ENCODE measurements at regions not wholly inside any gene's neighbourhood (a gene's known extent, or its start where the extent isn't known, plus 50 kb on each side); places are given as distances from the start of the nearest gene placed in this dataset.

- TF ChIP-seq CTCF (IDR thresholded peaks at IDR 0.05): no peak
- intact Hi-C loops (cut with DNase I, micrococcal nuclease): no loop called here
- Histone ChIP-seq H3K4me3 (no peak overlapping the region), H3K36me3 (ENCODE audit: low read depth) (no peaks in the 10 kb centered on the region), H3K9me3 (no peaks in the 10 kb centered on the region), H3K4me1 (ENCODE audit: low read depth) (no peaks in the 10 kb centered on the region)
- DNase-seq: no peak
- ATAC-seq: no peak
These were observed 236.1 kb upstream of the GLI3 start for GRCh38 chr7:42473099-42473498.

GRCh38 chr7:42471573-42472174 is 234.7 kb upstream of the GLI3 start:
- TF ChIP-seq CTCF (IDR thresholded peaks at IDR 0.05): no peak
- H3K36me3 ChIP-seq (ENCODE audit: low read depth): no peaks in the 10 kb centered on the region
- H3K4me3 ChIP-seq: no peak overlapping the region
- intact Hi-C loops (cut with DNase I, micrococcal nuclease): no loop called here
- ATAC-seq (no peak), DNase-seq (no peak)
- no peaks in the 10 kb centered on the region for H3K4me1 ChIP-seq (ENCODE audit: low read depth)
- H3K9me3 ChIP-seq: no peaks in the 10 kb centered on the region

DNA sequence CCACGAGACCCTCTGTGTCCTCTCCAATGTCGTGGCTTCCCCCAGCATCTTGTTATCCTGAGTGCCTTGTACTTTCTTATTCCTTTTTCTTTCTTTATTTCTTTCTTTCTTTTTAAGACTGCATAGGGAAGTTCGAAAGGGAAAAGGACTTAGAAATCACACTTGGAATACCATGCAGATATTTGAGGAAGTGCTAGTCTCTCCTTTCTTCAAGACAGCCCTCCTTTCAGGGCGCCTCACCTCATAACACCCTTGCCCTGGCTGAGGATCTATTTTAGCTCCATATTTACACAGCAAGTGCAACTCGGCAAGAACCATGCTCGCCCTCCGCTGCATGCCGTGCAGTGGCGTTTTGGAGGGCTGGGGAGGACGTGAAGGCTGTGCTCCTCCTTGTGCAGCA is 232.3 kb upstream of the GLI3 start:
- ATAC-seq (no peak), DNase-seq (no peak)
- intact Hi-C loops (cut with DNase I, micrococcal nuclease): no loop called here
- Histone ChIP-seq H3K9me3 (no peaks in the 10 kb centered on the region), H3K4me3 (no peak overlapping the region), H3K36me3 (ENCODE audit: low read depth) (no peaks in the 10 kb centered on the region), H3K4me1 (ENCODE audit: low read depth) (no peaks in the 10 kb centered on the region)
- no peak for TF ChIP-seq CTCF (IDR thresholded peaks at IDR 0.05)

DNA sequence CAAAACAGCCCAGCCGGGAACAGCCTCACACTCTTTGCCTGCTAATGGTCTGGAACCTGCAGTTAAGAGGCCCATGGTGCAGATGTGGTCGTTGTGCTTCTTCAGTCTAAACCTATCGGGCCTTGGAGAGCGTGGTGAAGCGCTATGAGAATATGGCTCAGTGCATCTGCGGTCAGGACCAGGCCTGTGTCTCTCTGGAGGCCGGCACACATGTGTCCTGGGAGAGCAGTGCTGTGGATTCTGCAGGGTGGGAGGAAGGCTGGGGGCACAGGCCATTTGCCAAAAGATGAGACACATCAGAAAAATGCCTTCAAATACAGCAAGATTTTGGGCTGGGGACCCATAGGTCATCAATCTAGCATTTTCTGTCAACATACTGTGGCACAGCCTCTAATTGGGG is 231.5 kb upstream of the GLI3 start:
- TF ChIP-seq CTCF (IDR thresholded peaks at IDR 0.05): no peak
- ATAC-seq (no peak), DNase-seq (no peak)
- no peaks in the 10 kb centered on the region for H3K9me3 ChIP-seq
- no peaks in the 10 kb centered on the region for H3K36me3 ChIP-seq (ENCODE audit: low read depth)
- H3K4me3 ChIP-seq: no peak overlapping the region
- intact Hi-C loops (cut with DNase I, micrococcal nuclease): no loop called here
- H3K4me1 ChIP-seq (ENCODE audit: low read depth): no peaks in the 10 kb centered on the region

- DNase-seq (no peak), ATAC-seq (no peak)
- no peaks in the 10 kb centered on the region for H3K4me1 ChIP-seq (ENCODE audit: low read depth)
- no peak for TF ChIP-seq CTCF (IDR thresholded peaks at IDR 0.05)
- no peaks in the 10 kb centered on the region for H3K36me3 ChIP-seq (ENCODE audit: low read depth)
- no peaks in the 10 kb centered on the region for H3K9me3 ChIP-seq
- no peak overlapping the region for H3K4me3 ChIP-seq
- intact Hi-C loops (cut with DNase I, micrococcal nuclease): no loop called here
These were observed 224.5 kb upstream of the GLI3 start for GRCh38 chr7:42461537-42461936.

- intact Hi-C loops (cut with DNase I, micrococcal nuclease): no loop called here
- ATAC-seq (no peak), DNase-seq (no peak)
- no peaks in the 10 kb centered on the region for H3K4me1 ChIP-seq (ENCODE audit: low read depth)
- no peak for TF ChIP-seq CTCF (IDR thresholded peaks at IDR 0.05)
- H3K36me3 ChIP-seq (ENCODE audit: low read depth): no peaks in the 10 kb centered on the region
- H3K9me3 ChIP-seq: no peaks in the 10 kb centered on the region
- H3K4me3 ChIP-seq: no peak overlapping the region
These were observed 223.9 kb upstream of the GLI3 start for GRCh38 chr7:42460933-42461332.

Measured in mucosa of descending colon (tissue), 3 donors.